ENCODE measurements at regions not wholly inside any gene's neighbourhood (a gene's known extent, or its start where the extent isn't known, plus 50 kb on each side); places are given as distances from the start of the nearest gene placed in this dataset.

DNA sequence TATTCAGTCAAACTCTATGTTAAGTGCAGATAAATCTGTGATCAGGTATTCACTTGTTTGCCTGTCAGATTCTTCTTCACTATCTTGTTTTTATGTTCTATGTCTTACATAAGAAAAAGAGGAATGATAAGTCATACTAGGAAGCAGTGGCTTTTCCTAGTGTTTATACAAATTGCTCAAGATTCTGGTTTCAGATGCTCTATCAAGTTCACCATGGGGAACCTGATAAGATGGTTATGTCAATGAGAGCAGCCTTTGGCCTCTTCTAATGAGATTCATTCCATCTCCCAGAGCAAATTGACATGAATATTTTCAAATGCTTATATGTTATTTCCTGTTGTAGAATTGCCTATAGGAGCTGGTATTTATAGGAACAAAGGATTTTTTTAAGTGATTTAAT lies 218.8 kb upstream of the TMPRSS15 start:
- no peaks in the 10 kb centered on the region for H3K4me1 ChIP-seq
- H3K27me3 ChIP-seq = no peaks in the 10 kb centered on the region
- TF ChIP-seq, protein P1, sequence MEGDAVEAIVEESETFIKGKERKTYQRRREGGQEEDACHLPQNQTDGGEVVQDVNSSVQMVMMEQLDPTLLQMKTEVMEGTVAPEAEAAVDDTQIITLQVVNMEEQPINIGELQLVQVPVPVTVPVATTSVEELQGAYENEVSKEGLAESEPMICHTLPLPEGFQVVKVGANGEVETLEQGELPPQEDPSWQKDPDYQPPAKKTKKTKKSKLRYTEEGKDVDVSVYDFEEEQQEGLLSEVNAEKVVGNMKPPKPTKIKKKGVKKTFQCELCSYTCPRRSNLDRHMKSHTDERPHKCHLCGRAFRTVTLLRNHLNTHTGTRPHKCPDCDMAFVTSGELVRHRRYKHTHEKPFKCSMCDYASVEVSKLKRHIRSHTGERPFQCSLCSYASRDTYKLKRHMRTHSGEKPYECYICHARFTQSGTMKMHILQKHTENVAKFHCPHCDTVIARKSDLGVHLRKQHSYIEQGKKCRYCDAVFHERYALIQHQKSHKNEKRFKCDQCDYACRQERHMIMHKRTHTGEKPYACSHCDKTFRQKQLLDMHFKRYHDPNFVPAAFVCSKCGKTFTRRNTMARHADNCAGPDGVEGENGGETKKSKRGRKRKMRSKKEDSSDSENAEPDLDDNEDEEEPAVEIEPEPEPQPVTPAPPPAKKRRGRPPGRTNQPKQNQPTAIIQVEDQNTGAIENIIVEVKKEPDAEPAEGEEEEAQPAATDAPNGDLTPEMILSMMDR (IDR thresholded peaks at IDR 0.05) = no peak
- no peak overlapping the region for H3K4me3 ChIP-seq
- no peaks in the 10 kb centered on the region for H3K9me3 ChIP-seq
- DNase-seq (ENCODE audit: low spot score) = no peak
- no peak overlapping the region for H3K27ac ChIP-seq
- no peaks in the 10 kb centered on the region for H3K36me3 ChIP-seq

DNA sequence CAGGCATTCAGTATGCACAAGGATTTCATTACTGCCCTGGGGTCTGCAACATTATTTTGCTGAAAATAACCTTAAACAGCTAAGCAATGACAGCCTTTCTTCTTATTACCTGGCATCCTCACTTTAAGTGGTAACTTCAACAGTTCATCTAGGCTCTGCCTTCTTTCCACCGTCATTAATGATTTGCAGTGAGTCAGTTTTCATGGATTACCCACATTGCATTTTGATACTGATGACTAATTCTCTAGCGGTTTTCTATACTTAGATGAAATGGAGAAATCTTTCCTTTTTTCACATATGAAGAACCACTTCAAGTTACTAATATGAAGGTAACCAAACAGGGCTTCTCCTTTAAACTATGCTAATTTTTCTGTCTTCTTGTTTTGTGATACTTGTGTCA lies 226.9 kb upstream of the TMPRSS15 start:
- DNase-seq (ENCODE audit: low spot score) = no peak
- H3K36me3 ChIP-seq = no peaks in the 10 kb centered on the region
- no peaks in the 10 kb centered on the region for H3K4me1 ChIP-seq
- TF ChIP-seq, protein P1 (IDR thresholded peaks at IDR 0.05) = no peak
- H3K27me3 ChIP-seq = no peaks in the 10 kb centered on the region
- no peak overlapping the region for H3K27ac ChIP-seq
- H3K9me3 ChIP-seq = no peaks in the 10 kb centered on the region
- H3K4me3 ChIP-seq = no peak overlapping the region

DNA sequence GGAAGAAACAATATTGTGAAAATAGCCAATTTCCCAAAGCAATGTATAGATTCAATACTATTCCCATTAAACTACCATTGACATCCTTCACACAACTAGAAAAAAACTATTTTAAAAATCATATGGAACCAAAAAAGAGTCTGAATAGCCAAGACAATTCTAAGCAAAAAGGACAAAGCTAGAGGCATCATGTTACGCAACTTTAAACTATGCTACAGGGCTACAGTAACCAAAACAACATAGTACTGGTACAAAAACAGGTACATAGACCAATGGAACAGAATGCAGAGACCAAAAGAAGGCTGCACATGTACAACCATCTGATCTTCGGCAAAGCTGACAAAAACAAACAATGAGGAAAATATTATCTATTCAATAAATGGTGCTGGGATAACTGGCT lies 233.3 kb upstream of the TMPRSS15 start:
- no peak for DNase-seq (ENCODE audit: low spot score)
- no peak overlapping the region for H3K4me3 ChIP-seq
- no peaks in the 10 kb centered on the region for H3K27me3 ChIP-seq
- no peaks in the 10 kb centered on the region for H3K36me3 ChIP-seq
- H3K9me3 ChIP-seq = no peaks in the 10 kb centered on the region
- TF ChIP-seq, protein P1 (IDR thresholded peaks at IDR 0.05) = no peak
- H3K4me1 ChIP-seq = no peaks in the 10 kb centered on the region
- no peak overlapping the region for H3K27ac ChIP-seq

DNA sequence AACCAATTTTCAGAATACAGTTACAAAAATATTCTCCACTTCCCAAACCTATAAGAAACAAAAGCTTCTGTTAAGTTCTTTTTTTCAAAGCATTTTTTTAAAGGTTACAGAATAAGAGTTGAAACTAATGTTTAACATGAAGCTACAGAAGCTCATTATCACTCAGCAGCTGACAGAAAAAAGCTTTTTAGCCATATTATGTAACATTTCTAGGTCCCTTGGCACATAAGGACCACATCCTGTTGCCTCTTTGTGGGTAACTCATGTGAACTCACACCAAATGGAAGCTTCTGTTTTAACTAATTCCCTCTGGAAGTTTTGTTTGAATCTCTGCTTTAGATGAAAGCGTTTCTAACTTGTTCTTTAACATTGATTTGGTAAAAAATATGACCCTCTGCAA lies 242.5 kb upstream of the TMPRSS15 start:
- Histone ChIP-seq H3K27ac (no peak overlapping the region), H3K4me3 (no peak overlapping the region), H3K4me1 (no peaks in the 10 kb centered on the region), H3K36me3 (no peaks in the 10 kb centered on the region), H3K9me3 (no peaks in the 10 kb centered on the region), H3K27me3 (no peaks in the 10 kb centered on the region)
- TF ChIP-seq, protein P1 (IDR thresholded peaks at IDR 0.05) = no peak
- no peak for DNase-seq (ENCODE audit: low spot score)

DNA sequence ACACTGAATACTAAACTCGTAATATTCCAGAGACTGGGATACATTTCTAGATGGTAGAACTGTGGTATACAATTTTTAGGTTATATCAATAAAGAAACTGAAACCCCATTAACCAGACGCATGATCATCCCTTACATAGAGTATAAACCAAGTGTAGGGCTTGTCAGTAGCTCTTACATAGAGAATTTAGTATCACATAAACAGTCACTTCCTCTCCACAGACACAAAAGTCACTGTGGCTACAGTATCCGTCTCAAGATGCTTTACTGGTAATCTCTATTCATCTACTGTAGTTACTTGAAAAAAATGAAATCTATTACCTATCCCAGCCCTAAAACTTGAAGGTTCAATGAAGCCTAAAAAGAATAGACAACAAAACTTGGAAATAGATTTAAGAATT lies 252.3 kb upstream of the TMPRSS15 start:
- Histone ChIP-seq H3K27ac (no peak overlapping the region), H3K36me3 (no peaks in the 10 kb centered on the region), H3K9me3 (no peaks in the 10 kb centered on the region), H3K4me3 (no peak overlapping the region), H3K27me3 (no peaks in the 10 kb centered on the region), H3K4me1 (no peaks in the 10 kb centered on the region)
- DNase-seq (ENCODE audit: low spot score) = no peak
- TF ChIP-seq, protein P1 (IDR thresholded peaks at IDR 0.05) = no peak

DNA sequence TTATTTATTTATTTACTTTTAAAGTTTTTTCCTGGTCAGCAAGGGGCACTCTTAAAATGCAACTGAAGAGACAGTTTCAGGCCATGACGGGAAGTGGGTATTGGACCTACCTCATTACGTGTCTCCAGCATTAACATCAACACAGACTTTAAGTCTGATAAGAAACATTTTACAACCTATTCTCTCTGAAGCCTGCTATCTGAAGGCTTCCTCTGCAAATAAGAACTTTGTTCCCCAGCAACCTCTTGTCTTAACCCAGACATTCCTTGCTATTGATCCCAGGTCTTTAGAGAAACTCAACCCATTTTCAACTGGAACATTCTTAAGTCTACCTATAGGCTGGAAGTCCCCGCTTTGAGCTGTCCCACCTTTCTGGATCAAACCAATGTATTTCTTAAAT lies 258.3 kb upstream of the TMPRSS15 start:
- no peak overlapping the region for H3K27ac ChIP-seq
- H3K4me1 ChIP-seq = no peaks in the 10 kb centered on the region
- H3K4me3 ChIP-seq = no peak overlapping the region
- H3K27me3 ChIP-seq = no peaks in the 10 kb centered on the region
- no peak for DNase-seq (ENCODE audit: low spot score)
- TF ChIP-seq, protein P1 (IDR thresholded peaks at IDR 0.05) = no peak
- H3K36me3 ChIP-seq = no peaks in the 10 kb centered on the region
- H3K9me3 ChIP-seq = no peaks in the 10 kb centered on the region

Measured in right atrium auricular region (tissue), 2 donors.